ENCODE measurements at regions not wholly inside any gene's neighbourhood (a gene's known extent, or its start where the extent isn't known, plus 50 kb on each side); places are given as distances from the start of the nearest gene placed in this dataset.

GRCh38 chr2:7539077-7539476, 621.9 kb downstream of the RNF144A start:
- DNase-seq (ENCODE audit: low spot score): no peak
- H3K36me3 ChIP-seq (ENCODE audit: control insufficient read depth in 4 of 4, insufficient read depth in 3 of 4, low read depth in 1 of 4, low read length in 3 of 4): no peaks in the 10 kb centered on the region
- no peaks in the 10 kb centered on the region for H3K9me3 ChIP-seq (ENCODE audit: control insufficient read depth in 4 of 4, low read length in 3 of 4)
- H3K4me3 ChIP-seq (ENCODE audit: low read depth in 1 of 3, low read length in 3 of 3): no peak overlapping the region
- H3K27ac ChIP-seq (ENCODE audit: low read depth in 1 of 2, low read length in 2 of 2): no peak overlapping the region
- H3K4me1 ChIP-seq (ENCODE audit: control insufficient read depth in 4 of 4, insufficient read depth in 4 of 4, low read length in 3 of 4): no peaks in the 10 kb centered on the region
- H3K27me3 ChIP-seq (ENCODE audit: control insufficient read depth in 4 of 4, insufficient read depth in 4 of 4, low read length in 3 of 4): no peaks in the 10 kb centered on the region
- no peak for TF ChIP-seq ZBTB33 (IDR thresholded peaks at IDR 0.05)
- no peak for TF ChIP-seq FOXA2 (IDR thresholded peaks at IDR 0.05)
- no peak for TF ChIP-seq ATF3 (IDR thresholded peaks at IDR 0.05)
- TF ChIP-seq HNF4G (IDR thresholded peaks at IDR 0.05): no peak
- no peak for TF ChIP-seq HNF4A (conservative IDR thresholded peaks at IDR 0.05)
- no peak for TF ChIP-seq GABPA (IDR thresholded peaks at IDR 0.05 in 1 of 2, conservative IDR thresholded peaks at IDR 0.05 in 1 of 2)
- TF ChIP-seq FOXA1 (IDR thresholded peaks at IDR 0.05): no peak
- TF ChIP-seq CTCF (IDR thresholded peaks at IDR 0.05; ENCODE audit: low read depth, low read length, missing input control): no peak
- TF ChIP-seq NR2F2 (IDR thresholded peaks at IDR 0.05): no peak
- TF ChIP-seq MAX (IDR thresholded peaks at IDR 0.05): no peak
- TF ChIP-seq SP1 (IDR thresholded peaks at IDR 0.05): no peak
- no peak for TF ChIP-seq JUND (IDR thresholded peaks at IDR 0.05)
- no peak for TF ChIP-seq RAD21 (IDR thresholded peaks at IDR 0.05)
- no peak for TF ChIP-seq RXRA (IDR thresholded peaks at IDR 0.05)
- TF ChIP-seq TAF1 (conservative IDR thresholded peaks at IDR 0.05): no peak
- H3K9ac ChIP-seq (ENCODE audit: low read depth in 1 of 2, low read length in 2 of 2): no peak overlapping the region
- 83% methylated on average over 4 of the region's 4 CpGs for WGBS

- TF ChIP-seq FOXA1 (IDR thresholded peaks at IDR 0.05): no peak
- TF ChIP-seq CTCF (IDR thresholded peaks at IDR 0.05; ENCODE audit: low read depth, low read length, missing input control): no peak
- TF ChIP-seq FOXA2 (IDR thresholded peaks at IDR 0.05): no peak
- no peak for TF ChIP-seq SP1 (IDR thresholded peaks at IDR 0.05)
- no peak for TF ChIP-seq ATF3 (IDR thresholded peaks at IDR 0.05)
- no peak for TF ChIP-seq JUND (IDR thresholded peaks at IDR 0.05)
- no peak for TF ChIP-seq YY1 (IDR thresholded peaks at IDR 0.05)
- TF ChIP-seq EGR1 (IDR thresholded peaks at IDR 0.05; ENCODE audit: low read depth in 2 of 2): no peak
- TF ChIP-seq REST (IDR thresholded peaks at IDR 0.05): no peak
- no peak for TF ChIP-seq MAX (IDR thresholded peaks at IDR 0.05)
- TF ChIP-seq ZBTB33 (IDR thresholded peaks at IDR 0.05): no peak
- no peak for TF ChIP-seq HNF4A (conservative IDR thresholded peaks at IDR 0.05)
- TF ChIP-seq GABPA (IDR thresholded peaks at IDR 0.05 in 1 of 2, conservative IDR thresholded peaks at IDR 0.05 in 1 of 2): no peak
- TF ChIP-seq RAD21 (IDR thresholded peaks at IDR 0.05): no peak
- no peak for TF ChIP-seq RXRA (IDR thresholded peaks at IDR 0.05)
- no peak for TF ChIP-seq HNF4G (IDR thresholded peaks at IDR 0.05)
- TF ChIP-seq TAF1 (conservative IDR thresholded peaks at IDR 0.05): no peak
- TF ChIP-seq NR2F2 (IDR thresholded peaks at IDR 0.05): no peak
- WGBS: 92% methylated on average over 5 of the region's 5 CpGs
Observed at GRCh38 chr2:7539760-7540159, 622.5 kb downstream of the RNF144A start.

More at GRCh38 chr2:7539760-7540159, 622.5 kb downstream of the RNF144A start:
- Histone ChIP-seq H3K9ac (ENCODE audit: low read depth in 1 of 2, low read length in 2 of 2) (no peak overlapping the region), H3K27ac (ENCODE audit: low read depth in 1 of 2, low read length in 2 of 2) (no peak overlapping the region), H3K36me3 (ENCODE audit: control insufficient read depth in 4 of 4, insufficient read depth in 3 of 4, low read depth in 1 of 4, low read length in 3 of 4) (no peaks in the 10 kb centered on the region), H3K4me3 (ENCODE audit: low read depth in 1 of 3, low read length in 3 of 3) (no peak overlapping the region), H3K9me3 (ENCODE audit: control insufficient read depth in 4 of 4, low read length in 3 of 4) (no peaks in the 10 kb centered on the region), H3K4me1 (ENCODE audit: control insufficient read depth in 4 of 4, insufficient read depth in 4 of 4, low read length in 3 of 4) (no peaks in the 10 kb centered on the region), H3K27me3 (ENCODE audit: control insufficient read depth in 4 of 4, insufficient read depth in 4 of 4, low read length in 3 of 4) (no peaks in the 10 kb centered on the region)
- DNase-seq (ENCODE audit: low spot score): no peak
